Uterus (tissue), 2 donors: ENCODE measurements at regions not wholly inside any gene's neighbourhood (a gene's known extent, or its start where the extent isn't known, plus 50 kb on each side); places are given as distances from the start of the nearest gene placed in this dataset.

Experiments used
- POLR2A ChIP-seq, 2 donors: fragments of 450-650 bp; IDR thresholded peaks; one replicate each; pipeline ENCODE4 v1.6.1; 2016; ENCODE audit warnings: antibody characterized with exemption in 2 of 2, mild to moderate bottlenecking in 1 of 2, moderate library complexity in 1 of 2
- TF ChIP-seq, protein P1 (sequence below), 4 experiments: fragments of 200-600 bp in 2 of 4; fragments of 450-650 bp in 2 of 4; sonication (generic) in 2 of 4; IDR thresholded peaks; one replicate each; pipeline ENCODE4 v1.5.1; 2016 to 2019; ENCODE audit warnings: antibody characterized with exemption in 4 of 4, mild to moderate bottlenecking in 2 of 4, moderate library complexity in 1 of 4

DNA sequence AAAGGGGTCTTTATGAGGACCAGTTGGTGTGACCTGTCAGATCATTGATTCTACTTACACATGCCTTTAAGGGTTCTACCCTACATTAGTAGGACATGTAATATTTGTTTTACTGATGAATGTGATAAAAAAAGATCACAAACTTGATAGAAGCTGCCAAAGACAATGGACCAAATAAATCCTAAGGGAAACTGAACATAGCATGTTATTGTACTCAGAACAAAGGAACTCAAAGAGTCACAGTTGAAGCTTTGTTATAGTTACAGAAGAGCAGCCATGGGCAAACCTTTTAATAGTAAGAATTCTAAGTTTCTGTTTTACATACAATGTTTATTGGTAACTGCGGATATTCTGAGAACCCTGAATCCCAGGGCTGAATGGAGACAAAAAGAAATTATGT is 780.1 kb downstream of the SLITRK6 start:
- TF ChIP-seq, protein P1, sequence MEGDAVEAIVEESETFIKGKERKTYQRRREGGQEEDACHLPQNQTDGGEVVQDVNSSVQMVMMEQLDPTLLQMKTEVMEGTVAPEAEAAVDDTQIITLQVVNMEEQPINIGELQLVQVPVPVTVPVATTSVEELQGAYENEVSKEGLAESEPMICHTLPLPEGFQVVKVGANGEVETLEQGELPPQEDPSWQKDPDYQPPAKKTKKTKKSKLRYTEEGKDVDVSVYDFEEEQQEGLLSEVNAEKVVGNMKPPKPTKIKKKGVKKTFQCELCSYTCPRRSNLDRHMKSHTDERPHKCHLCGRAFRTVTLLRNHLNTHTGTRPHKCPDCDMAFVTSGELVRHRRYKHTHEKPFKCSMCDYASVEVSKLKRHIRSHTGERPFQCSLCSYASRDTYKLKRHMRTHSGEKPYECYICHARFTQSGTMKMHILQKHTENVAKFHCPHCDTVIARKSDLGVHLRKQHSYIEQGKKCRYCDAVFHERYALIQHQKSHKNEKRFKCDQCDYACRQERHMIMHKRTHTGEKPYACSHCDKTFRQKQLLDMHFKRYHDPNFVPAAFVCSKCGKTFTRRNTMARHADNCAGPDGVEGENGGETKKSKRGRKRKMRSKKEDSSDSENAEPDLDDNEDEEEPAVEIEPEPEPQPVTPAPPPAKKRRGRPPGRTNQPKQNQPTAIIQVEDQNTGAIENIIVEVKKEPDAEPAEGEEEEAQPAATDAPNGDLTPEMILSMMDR (IDR thresholded peaks at IDR 0.05): no peak
- no peak for TF ChIP-seq POLR2A (IDR thresholded peaks at IDR 0.05)
